ELF-1 (cell line): ENCODE measurements at regions not wholly inside any gene's neighbourhood (a gene's known extent, or its start where the extent isn't known, plus 50 kb on each side); places are given as distances from the start of the nearest gene placed in this dataset.
A peak's percentile ranks its signal among the peaks of the same experiment; 100 is the strongest.

ENCODE experiments used
- DNase-seq: peaks from one replicate; pipeline ENCODE4 v3.0.0-alpha.2; 2016; ENCODE audit warnings: low read depth, low spot score

DNA sequence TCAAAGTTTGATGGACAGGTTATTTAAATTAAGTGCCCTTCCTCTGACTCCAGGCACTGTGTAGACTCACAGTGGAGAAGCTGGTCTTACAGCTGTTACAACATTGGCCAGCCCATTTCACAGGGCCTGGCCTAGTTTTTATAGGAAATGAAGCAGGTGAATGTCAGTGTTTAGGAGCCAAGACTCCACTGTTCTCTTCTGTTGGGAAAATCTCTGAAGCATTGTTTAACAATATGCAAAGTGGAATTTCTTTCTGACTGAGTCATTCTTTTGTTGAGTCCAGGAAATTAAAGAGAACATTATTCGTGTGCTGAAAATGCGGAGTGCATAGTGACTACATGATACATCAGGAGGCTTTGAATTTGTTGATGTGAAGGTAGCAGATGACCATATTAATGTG lies 64.7 kb downstream of the ARRDC4 start:
- DNase-seq: no peak

DNA sequence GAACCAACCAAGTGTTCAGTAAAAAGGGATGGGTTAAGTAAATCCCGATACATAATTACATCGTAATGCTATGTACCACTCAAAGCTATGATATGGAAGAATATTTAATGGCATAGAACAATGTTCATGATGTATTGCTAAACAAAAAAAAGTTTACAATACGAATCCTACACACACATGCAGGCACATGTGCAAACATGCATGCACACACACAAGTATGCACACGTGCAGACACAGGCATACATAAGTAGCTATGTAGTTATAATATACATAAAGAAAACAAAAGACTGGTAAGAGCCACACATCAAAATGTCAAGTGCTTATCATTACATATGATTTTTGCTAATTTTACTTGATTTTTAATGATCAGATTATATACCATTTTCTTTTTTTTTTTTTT lies 74.2 kb downstream of the ARRDC4 start:
- DNase-seq: no peak

DNA sequence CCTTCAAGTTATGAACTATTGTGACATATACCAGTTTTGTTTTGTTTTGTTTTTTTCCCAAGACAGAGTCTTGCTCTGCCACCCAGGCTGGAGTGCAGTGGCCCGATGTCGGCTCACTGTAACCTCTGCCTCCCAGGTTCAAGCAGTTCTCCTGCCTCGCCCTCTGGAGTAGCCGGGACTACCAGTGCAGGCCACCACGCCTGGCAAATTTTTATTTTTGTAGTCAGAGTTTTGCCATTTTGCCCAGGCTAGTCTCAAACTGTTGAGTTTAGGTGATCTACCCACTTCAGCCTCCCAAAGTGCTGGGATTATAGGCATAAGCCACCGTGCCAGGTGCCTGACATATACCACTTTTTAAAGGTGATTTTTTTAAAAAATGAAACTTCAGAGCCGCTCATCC lies 74.6 kb downstream of the ARRDC4 start:
- DNase-seq: no peak

DNA sequence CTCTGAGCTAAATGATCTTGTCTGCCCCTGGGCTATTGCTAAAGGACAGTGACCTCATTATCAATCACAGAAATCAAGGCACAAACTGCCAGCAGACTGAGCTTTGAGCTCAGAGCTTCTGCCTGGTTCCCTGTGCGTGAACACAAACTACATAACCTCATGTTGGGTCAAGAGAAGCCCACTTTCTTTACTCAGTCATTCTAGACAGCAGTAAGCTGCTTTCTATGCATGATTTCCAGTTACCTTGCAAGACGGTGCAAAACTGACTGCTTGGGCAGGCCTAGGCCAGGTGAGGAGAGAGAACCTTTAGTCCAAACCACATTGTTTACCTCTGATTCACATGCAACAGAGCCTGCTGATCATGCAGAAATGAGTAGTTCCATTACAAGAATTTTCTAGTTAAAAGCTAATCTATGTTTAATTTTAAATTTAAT lies 75.1 kb downstream of the ARRDC4 start:
- DNase-seq: peak; percentile 4

DNA sequence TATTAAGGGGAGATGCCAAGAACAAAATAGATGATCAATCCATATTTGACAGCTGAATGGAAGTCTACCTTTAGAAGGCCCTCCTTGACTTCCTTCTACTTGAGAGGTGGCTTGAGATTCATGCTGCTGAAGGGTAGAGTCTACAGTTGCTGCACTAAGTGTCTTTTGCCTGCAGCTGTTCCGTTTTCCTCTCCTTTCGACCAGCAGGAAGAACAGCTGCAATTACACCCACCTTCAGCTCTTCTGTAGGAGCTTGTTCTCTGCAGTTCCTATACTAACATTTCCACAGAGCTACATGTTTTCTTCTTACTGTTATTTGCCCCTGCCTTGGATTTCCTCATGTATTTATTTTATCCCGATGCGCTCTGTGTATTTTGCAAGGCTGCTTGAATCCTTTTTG lies 79.1 kb downstream of the ARRDC4 start:
- no peak for DNase-seq

DNA sequence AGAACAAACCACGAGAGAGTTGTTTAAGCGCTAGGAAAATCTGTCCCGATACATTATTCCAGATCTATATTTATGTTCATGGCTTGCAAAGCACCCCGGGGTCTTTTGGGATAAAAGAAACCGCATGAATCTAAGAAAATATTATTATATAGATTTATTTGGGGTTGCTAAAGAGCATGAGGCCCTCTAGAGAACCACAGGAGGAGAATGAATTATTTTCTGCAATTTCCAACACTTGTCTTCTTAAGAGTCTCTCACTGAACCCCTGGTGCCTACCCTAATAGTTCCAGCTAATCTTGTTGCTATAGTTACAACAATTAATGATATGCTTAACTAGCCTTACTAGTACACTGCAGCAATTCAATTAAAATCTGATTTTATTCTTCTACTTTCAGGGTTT lies 79.6 kb downstream of the ARRDC4 start:
- DNase-seq: no peak

DNA sequence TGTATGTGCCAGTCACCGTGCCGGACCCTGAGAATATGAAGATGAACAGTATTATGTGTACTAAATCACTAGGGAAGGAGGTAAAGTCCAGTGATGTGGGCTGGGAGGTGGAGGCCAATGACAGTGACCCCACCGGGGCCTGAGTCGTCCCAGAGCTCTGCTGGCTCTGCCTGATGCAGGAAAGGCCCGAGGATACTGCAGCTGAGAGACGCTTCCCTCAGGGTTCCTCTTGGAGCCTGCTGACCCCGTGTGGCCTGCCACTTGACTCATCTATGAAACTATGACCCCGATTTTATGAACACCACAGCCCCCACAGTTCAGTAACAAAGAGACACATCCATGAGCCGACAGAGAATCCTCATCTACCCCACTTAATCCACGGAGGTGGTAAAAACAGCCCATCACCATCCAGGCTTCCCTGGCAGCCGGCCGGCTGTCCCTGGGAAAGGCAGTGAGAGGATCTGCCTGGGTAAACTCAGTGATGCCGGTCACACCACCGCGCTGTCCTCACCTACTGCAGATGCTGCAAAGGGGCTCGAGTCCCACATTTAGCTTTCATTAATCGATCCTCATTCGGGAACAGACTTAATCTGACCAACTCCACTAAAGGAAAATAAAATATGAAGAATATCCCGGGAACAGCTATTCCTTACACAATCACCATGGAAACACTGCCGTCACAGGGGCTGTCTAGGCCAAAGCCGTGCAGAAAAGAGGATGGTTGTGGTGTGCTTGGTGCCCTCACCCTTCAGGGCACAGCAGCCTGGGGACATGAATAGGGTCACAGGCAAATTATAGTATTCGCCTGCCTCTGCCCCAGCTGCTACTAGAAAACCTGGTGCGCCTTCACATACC lies 82.9 kb downstream of the ARRDC4 start:
- no peak for DNase-seq

DNA sequence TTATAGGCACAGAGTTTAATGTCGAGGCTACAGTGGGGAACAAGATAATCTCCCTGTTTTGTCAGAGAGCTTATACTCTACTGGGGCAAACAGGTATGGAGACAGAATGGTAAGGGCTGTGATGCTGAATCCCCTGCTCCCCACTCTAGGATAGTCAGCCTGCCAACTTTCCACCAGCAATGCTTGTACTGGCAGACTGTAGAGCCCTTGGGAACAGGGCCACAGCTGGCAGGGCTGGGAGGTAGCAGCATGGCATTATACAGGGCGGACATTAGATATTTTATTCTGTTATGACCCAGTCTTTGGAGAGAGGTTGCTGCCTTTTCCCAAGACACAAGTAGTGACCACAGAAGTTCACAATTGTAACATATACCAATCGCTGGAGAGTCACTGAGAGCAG lies 91.2 kb downstream of the ARRDC4 start:
- DNase-seq: no peak

DNA sequence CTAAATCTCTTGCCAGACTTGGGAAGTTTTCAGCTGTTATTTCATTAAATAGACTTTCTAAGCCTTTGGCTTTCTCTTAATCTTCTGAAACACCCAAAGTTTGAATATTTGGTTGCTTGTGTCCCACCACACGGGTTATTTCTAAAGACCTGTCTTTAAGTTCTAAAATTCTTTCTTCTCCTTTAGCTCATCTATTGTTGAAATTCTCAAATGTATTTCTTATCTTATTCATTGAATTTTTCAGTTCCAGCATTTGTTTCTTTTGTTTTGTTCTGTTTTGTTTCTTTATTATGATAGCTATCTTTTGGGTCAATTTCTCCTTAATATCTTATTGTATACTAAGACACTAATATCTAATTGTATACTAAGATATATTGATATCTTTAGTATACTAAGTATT lies 97.0 kb downstream of the ARRDC4 start:
- DNase-seq: no peak

DNA sequence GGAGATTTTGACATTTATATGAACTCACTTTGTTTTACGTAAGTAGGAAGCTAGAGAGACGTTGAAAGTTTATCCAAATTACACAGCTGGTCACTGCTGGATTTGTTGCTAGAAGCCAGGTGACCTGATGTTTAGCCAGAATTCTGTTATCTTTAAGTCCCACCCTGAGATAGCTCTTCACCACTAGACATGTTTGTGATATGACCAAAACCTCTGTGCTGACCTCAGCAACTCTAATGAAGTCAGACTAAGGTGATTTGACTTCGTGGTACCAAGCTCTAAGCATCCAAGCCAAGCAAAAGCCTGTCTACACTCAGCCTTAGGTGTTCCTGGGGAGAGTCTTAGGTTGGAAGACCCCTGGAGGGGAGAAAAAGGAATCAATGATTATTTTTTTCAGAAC lies 102.4 kb downstream of the ARRDC4 start:
- DNase-seq: no peak

DNA sequence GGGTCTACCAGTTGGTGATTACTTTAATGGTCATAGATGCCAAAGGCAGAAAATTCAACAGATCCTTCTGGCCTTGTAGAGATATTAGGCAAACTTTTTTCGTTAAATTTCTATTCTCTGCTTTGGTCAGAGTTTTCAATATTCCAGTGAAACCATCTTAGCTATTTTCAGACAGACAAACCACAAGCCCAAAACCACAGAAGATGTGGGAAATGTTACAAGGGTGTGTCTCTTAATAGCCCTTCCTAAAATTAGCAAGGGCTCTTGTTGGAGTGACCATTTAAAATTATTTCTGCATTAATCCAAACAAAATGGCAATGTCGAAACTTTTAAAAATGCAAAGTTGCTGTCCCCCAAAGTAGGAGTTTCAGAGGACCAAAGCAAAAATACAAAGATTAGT lies 102.8 kb downstream of the ARRDC4 start:
- no peak for DNase-seq

DNA sequence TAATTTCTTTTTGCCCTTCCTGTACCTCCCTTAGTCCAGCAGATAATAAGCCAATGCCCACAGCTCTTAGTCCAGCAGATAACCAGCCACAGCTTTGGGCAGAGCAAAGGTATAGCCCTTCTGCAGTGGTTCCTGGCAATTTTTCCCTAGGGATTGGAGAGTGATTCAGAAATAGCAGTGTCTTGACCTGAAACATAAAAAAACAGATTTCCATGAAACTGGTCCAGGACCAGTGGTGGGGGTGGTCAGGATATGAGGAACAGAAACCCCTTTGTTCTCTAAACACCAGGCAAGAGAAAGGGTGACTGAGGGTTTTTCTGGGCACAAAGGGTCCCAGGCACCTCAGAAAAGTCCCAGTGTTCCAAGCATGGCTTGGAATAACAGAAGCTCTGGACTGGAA lies 103.4 kb downstream of the ARRDC4 start:
- DNase-seq: no peak

DNA sequence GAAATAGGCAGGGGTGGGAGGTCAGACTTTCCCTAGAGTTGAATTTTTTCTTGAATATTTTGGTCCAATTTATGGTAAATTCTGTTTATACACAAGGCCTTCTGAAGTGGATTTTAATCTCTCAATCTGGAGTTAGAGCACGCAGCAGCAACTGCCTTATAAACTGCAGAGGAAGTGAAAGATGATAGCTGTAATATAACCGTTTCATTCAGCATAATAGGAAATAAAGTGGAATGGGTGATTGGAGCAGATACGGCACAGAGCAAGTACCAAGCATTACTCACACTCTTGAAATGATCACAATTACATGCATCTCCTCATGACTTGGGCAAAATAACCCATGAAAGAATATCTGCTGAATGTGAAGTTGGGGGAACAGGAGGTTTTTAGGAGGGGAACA lies 106.8 kb downstream of the ARRDC4 start:
- DNase-seq: no peak

DNA sequence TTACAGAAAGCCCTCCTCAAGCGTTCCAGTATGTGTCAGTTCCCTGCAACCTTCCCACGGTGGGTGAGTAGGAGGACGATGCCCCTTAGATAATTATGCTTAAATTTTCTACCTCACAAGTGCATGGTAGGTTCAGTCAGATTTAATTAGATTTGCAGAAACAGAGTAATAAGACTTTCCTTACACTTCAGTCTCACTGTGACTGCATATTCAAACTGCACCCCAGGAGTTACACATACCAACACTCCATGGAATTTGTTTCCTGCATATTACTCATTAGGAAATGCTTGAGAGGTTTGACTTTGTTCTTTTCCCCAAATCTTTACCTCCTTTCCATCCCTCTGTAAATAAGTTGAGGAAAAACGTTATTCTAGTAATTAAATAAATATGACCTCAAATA lies 108.8 kb downstream of the ARRDC4 start:
- DNase-seq: no peak

DNA sequence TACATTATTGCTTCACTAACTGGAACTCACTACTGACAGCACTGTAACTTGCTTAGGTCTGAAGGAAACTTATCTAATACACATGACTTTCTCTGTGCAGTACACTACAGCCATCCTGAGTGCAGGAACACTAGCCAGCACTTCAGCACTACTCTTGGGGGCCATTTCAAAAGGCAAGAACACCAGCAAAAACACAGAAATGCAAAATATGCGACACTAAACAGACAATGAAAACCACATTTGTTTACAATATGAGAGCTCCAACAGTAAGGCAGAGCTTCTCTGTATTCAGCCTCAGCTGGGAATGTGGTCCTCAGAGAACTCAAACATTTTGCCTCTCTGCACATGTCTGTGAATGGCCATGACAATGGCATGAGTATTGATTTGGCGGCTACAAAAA lies 109.6 kb downstream of the ARRDC4 start:
- no peak for DNase-seq

DNA sequence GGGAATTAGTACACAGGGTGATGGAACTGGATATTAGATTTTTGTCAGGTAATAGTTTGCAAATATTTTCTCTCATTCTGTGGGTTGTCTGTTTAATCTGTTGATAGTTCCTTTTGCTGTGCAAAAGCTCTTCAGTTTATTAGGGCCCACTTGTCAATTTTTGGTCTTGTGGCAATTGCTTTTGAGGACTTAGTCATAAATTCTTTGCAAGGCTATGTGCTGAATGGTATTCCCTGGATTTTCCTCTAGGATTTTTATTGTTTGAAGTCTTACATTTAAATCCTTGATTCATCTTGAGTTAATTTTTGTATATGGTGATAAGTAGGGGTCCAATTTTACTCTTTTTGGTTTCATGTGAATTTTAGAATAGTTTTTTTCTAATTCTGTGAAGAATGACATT lies 111.3 kb downstream of the ARRDC4 start:
- no peak for DNase-seq

DNA sequence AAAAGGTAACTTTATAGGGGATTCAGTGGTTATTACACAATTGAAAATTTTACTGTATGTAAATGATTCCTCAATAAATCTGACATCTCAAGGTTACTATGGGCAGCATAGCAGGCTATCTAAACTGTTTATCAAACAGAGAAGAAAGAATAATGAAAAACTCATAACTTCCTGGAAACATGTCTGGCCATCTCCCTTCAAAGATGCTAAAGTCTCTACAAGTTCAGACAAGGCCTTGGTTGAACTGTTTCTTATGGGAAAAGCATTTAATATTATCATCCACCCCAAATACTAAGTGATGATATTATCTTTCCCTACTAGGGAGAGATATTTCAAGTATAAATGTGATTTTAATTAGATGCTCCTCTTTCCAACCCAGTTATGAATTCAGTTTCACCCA lies 114.9 kb downstream of the ARRDC4 start:
- DNase-seq: no peak

DNA sequence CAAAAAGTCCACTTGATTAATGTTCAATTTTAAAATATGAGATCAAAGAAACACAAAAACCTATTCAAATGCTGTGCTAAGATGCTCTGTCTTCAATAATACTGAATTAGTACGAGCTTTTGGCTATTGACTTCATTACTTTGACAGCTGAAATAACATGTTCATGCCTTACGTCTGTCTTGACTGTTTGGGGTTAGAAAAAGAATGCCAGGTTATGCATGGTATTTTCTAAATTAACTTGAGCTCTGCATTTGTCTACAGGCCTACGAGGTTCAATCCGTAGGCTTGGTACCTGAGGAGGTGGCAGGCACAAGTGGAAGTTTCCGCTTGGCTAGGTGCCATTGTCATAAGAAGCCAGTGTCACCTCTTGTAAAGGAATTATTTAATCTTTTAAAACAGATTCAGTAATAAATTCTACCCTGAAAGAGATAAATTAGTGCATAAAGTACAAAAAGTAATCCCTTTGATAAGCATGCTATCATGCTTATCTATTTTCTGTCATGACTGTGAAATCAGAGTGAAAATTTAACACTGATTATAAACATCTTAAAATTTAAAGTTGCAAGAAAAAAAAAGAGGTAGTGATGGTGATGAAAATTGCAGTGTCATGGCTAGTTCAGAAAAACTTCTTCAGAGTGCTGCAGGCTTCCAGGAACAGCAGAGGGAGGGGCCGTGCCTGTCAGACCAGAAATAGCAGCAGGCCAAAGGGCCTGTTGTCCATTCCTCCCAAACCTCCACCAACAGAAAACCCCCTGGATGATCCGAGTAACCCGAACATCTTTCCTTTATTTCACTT lies 115.7 kb downstream of the ARRDC4 start:
- peak; percentile 27 for DNase-seq

DNA sequence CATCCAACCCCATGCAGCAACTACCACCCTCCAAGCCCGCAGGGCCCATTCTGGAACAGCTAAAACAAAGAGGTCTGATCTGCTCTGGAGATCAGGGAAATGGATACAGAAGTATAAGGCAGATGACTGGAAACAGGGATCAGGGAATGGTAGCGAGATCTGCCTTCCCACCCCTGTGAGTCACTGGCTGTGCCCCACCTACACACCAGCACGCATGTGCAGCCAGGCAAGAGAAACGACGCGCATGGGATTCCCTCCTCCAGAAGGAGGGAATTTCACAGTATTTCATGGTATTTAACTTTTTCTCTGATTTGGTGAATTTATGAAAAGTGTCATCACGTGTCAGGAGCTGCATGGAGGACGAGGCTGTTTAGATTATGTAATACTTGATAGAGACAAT lies 116.7 kb downstream of the ARRDC4 start:
- peak; percentile 14 for DNase-seq

DNA sequence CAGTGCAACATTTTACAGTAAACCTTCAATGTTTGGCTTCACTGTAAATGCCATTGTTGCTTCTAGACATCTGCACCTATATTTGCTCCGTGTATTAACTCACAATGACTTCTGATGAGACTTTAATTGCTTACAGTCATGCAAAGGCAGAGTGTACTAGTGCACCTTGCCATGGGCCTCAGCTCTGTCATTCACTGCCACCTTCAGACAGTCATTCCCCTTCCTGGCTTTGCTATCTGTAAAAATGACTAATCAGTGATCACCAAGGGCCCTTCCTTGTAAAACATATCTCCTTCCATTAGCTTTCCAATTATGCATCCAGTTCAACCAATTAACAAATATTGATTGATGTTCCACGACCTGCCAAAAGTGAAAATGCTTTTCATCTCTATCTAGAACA lies 120.3 kb downstream of the ARRDC4 start:
- no peak for DNase-seq

DNA sequence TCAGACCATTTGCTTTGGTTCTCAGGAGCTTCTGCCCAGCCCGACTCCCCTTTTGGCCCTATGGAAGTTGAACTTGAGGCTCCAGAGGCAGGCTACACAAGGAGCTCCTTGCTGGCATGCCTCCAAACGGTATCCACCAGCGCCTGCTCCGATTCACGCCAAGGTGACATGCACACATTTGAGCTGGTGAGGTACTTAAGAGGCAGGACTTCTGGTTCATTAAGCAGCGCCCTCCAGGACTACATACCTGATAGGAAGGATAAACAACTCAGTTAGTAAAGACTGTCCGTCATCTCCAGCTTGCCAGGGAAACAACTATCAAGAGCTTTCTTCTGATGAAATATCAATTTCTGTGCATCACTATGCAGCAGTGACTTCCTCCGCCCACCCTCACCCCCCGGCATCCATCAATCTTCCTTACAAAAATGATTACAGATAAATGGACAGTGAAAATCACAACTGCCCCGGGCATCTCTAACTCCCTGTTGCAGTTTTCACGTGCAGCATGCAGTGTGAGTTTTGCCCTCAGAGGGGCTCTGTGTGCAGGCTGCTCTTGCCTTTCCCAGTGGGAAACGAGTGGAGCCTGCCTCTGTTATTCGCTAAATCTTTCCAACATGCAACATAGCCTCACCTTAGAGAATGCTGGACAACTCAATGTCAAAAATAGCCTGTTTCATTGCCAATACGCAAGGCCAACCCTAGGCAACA lies 122.9 kb downstream of the ARRDC4 start:
- no peak for DNase-seq

DNA sequence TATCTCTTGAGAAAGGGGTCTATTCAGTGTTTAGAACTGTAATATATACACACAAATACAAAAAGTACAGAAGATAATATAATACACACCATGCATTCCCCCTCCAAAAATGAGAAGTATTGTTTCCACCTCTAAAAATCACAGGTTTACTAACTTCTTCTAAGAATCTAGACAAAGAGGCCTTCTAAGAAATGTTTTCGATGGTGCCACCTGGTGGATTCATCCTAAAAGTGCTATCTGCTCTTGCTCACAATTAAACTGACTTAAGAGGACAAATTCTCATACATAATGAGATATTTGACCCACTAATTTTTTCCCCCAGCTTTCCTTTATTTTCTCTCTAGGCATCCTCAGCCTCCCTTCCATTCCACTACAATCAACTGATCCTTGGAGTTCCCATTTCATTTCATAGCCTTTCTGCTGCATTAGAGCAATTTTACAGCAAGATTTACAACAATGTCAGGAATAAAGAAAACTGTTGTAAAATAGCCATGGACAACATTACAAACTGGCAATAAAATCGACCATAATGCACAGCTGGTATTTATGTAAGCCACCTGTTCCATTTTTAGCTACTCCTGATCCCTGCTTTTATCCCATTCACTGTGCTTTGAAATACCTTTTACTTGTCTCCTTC lies 124.6 kb downstream of the ARRDC4 start:
- DNase-seq: peak; percentile 7
